22Rv1 (cell line): ENCODE measurements at regions not wholly inside any gene's neighbourhood (a gene's known extent, or its start where the extent isn't known, plus 50 kb on each side); places are given as distances from the start of the nearest gene placed in this dataset.

Experiments used
- H3K27ac ChIP-seq: fragments of 450-650 bp; 2 replicates; pipeline ENCODE4 v1.5.1; 2017
- ZFX ChIP-seq: fragments of 450-650 bp; IDR thresholded peaks from 2 replicates; pipeline ENCODE4 v1.6.1; 2017; ENCODE audit warnings: antibody characterized with exemption, borderline replicate concordance
- TF ChIP-seq, protein P1 (sequence below): fragments of 450-650 bp; IDR thresholded peaks from 2 replicates; pipeline ENCODE4 v1.5.1; 2017; ENCODE audit warnings: mild to moderate bottlenecking

DNA sequence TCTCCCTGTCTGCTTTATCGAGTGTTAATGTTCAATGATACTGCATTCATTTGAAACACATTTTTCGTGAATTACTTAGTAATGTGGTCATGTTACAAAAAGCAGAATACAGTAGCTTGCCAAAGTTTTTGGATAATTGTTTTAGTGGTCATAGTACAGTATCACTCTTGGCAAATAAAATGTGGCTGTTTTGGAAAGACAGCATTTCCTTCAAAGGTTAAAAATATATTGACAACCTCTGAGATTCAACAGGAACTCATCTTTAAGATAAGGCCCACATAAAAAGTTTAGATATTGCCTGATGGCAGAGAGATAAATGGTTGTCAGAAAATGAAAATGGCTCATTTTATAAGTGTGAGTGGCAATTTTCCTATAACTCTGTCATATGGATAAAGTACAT lies 297.7 kb upstream of the MAN1A1 start:
- no peak overlapping the region for H3K27ac ChIP-seq
- no peak for TF ChIP-seq ZFX
- TF ChIP-seq, protein P1, sequence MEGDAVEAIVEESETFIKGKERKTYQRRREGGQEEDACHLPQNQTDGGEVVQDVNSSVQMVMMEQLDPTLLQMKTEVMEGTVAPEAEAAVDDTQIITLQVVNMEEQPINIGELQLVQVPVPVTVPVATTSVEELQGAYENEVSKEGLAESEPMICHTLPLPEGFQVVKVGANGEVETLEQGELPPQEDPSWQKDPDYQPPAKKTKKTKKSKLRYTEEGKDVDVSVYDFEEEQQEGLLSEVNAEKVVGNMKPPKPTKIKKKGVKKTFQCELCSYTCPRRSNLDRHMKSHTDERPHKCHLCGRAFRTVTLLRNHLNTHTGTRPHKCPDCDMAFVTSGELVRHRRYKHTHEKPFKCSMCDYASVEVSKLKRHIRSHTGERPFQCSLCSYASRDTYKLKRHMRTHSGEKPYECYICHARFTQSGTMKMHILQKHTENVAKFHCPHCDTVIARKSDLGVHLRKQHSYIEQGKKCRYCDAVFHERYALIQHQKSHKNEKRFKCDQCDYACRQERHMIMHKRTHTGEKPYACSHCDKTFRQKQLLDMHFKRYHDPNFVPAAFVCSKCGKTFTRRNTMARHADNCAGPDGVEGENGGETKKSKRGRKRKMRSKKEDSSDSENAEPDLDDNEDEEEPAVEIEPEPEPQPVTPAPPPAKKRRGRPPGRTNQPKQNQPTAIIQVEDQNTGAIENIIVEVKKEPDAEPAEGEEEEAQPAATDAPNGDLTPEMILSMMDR: no peak

- H3K27ac ChIP-seq: no peak overlapping the region
- no peak for TF ChIP-seq ZFX
- TF ChIP-seq, protein P1: no peak
Observed at GRCh38 chr6:119643876-119644275, 294.3 kb upstream of the MAN1A1 start.

DNA sequence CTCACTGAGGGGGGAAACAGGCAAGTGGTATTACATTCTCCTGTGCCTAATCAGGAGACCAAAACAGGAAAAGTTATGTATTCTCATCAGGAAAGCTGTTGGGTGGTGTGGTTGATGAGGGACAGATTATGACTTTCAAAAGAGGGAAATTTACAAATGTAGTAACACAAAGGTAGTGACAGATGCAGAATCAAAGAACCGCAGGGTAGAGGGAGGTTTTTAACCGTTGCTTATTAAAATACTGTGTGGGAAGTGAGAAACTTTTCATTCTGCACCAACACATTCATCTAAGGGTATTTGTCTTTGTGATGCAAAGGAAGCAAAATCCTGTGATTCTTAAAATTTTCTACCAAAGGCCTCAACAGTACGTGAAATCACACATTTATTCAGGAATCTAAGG lies 288.2 kb upstream of the MAN1A1 start:
- TF ChIP-seq, protein P1: no peak
- no peak for TF ChIP-seq ZFX

DNA sequence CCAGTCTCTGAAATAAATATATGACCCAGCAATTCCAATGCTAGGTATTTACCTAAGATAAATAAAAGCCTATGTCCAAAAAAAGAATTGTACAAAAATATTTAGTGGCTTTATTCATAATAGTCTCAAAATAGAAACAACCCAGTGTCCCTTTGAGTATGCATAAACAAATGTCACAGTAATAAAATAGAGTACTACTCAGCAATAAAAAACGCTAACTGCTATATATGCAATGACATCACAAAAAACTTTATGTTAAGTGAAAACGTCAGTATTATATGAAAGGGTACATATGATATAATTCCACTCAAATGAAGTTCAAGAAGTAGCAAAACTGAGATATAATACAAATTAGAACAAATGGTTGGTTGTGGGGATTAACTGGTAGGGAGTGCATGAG lies 286.5 kb upstream of the MAN1A1 start:
- TF ChIP-seq ZFX: no peak
- TF ChIP-seq, protein P1: no peak
- no peak overlapping the region for H3K27ac ChIP-seq

More for the DNA sequence above, 288.2 kb upstream of the MAN1A1 start:
- no peak overlapping the region for H3K27ac ChIP-seq

GRCh38 chr6:119633461-119633860 lies 283.9 kb upstream of the MAN1A1 start:
- TF ChIP-seq, protein P1: no peak
- TF ChIP-seq ZFX: no peak

GRCh38 chr6:119630561-119631192 lies 281.1 kb upstream of the MAN1A1 start:
- no peak for TF ChIP-seq ZFX
- TF ChIP-seq, protein P1: no peak
- no peak overlapping the region for H3K27ac ChIP-seq

More at GRCh38 chr6:119633461-119633860, 283.9 kb upstream of the MAN1A1 start:
- no peak overlapping the region for H3K27ac ChIP-seq

DNA sequence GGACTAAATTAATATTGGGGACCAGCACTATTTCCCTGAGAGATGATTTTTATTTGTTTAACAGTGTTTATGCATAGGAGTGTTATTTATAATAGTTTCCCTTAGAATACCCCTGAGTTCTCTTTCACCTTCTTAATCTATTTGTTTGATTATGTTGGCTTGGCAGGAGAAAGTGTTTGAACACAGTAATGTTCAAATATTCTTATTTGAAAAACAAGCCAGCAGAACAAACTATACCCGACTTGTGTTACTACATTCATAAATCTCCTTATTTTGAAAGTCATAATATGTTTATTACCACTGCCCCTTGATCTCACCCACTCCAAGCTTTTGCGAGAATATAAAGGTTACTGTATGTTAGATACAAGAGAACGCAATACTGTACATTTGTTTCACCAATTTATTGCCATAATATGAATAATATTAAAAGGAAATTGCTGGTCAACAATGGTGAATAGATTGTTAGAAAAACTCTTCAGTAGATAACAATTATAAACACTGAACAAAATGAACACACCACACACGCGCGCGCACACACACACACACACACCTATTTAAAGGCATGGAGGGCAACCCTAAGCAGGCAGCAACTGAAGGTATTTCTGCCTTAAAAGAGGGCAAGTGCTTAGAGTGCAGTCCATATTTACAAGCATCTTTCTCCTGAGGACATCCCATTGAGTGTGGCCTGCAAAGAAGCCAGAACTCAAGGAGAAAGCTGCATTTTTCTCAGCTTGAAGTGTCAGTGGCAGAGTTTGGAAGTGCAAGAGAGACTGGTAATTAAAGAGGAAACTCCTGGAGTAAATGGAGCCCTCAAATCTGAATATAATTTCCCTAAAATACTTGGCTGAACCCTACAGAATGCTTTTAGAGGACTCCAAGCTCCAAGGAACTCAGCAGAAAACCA lies 279.4 kb upstream of the MAN1A1 start:
- no peak for TF ChIP-seq ZFX
- TF ChIP-seq, protein P1: 0 out of 2 replicates have a peak, but pooled peaks have one; percentile 9
- H3K27ac ChIP-seq: no peak overlapping the region
